Panc1 (cell line): ENCODE measurements at regions not wholly inside any gene's neighbourhood (a gene's known extent, or its start where the extent isn't known, plus 50 kb on each side); places are given as distances from the start of the nearest gene placed in this dataset.

Experiments
- ATAC-seq: fragments of 200-7000 bp; cut with Tn5 transposase; 2 replicates; pipeline ENCODE4 v1.9.1; 2020; ENCODE audit warnings: mild to moderate bottlenecking, moderate library complexity
- BruUV-seq: library from RNA; stranded (reverse); fragments of 400-500 nt; replicated peaks from 2 replicates; lab custom pipeline; 2021; lab: Mats Ljungman, UMichigan
- CTCF ChIA-PET: fragments of 300-600 bp; sonication (Branson Sonifier 250); formaldehyde crosslinking; loops from one replicate; lab custom pipeline; 2022; ENCODE audit warnings: antibody characterized with exemption; lab: Charles Lee
- POLR2A ChIA-PET: fragments of 300-600 bp; sonication (Branson Sonifier 250); formaldehyde crosslinking; loops from one replicate; lab custom pipeline; 2022; ENCODE audit warnings: antibody characterized with exemption; lab: Charles Lee
- DNase-seq: peaks from one replicate; pipeline ENCODE4 v3.0.0-alpha.2; 2010; ENCODE audit warnings: low read depth, low spot score
- H3K27ac ChIP-seq: 2 replicates; pipeline ENCODE4 v1.5.1; 2011; ENCODE audit warnings: mild to moderate bottlenecking, low read length, inconsistent platforms
- H3K27me3 ChIP-seq: fragments of 200-500 bp; sonication (Bioruptor generic); 2 replicates; pipeline ENCODE4 v1.6.0; 2014; ENCODE audit warnings: low read length, inconsistent platforms; ENCODE audit not compliant: control insufficient read depth, insufficient read depth
- H3K36me3 ChIP-seq: fragments of 200-500 bp; sonication (Bioruptor generic); 2 replicates; pipeline ENCODE4 v1.5.1; 2014; ENCODE audit warnings: inconsistent platforms, mild to moderate bottlenecking, low read length, moderate library complexity; ENCODE audit not compliant: control insufficient read depth, insufficient read depth
- H3K4me1 ChIP-seq: 2 replicates; pipeline ENCODE4 v1.5.1; 2011; ENCODE audit warnings: inconsistent platforms, mild to moderate bottlenecking, low read length, moderate library complexity; ENCODE audit not compliant: control insufficient read depth, insufficient read depth
- H3K4me3 ChIP-seq, 2 experiments: 2 replicates each; pipeline ENCODE4 v1.5.1; 2011 to 2012; ENCODE audit warnings: low read depth in 2 of 2, low read length in 2 of 2, mild to moderate bottlenecking in 2 of 2, inconsistent platforms in 1 of 2, moderate library complexity in 1 of 2
- H3K9me3 ChIP-seq: fragments of 200-500 bp; sonication (Bioruptor generic); 2 replicates; pipeline ENCODE4 v1.5.1; 2014; ENCODE audit warnings: low read depth, mild to moderate bottlenecking, inconsistent platforms, low read length, moderate library complexity; ENCODE audit not compliant: control insufficient read depth, insufficient read depth
- POLR2AphosphoS5 ChIP-seq: IDR thresholded peaks from 2 replicates; pipeline ENCODE4 v1.6.1; 2012; ENCODE audit warnings: mild to moderate bottlenecking, low read depth, low read length, moderate library complexity
- SIN3A ChIP-seq: IDR thresholded peaks from 2 replicates; pipeline ENCODE4 v1.6.1; 2012; ENCODE audit warnings: low read depth, mild to moderate bottlenecking, low read length, moderate library complexity, borderline replicate concordance; ENCODE audit not compliant: insufficient read depth
- TCF7L2 ChIP-seq: IDR thresholded peaks from 2 replicates; pipeline ENCODE4 v1.6.1; 2011; ENCODE audit warnings: mild to moderate bottlenecking, low read depth, low read length, inconsistent platforms
- in situ Hi-C: cut with HindIII; loops from 2 replicates; pipeline ENCODE4 v1.10.0; 2016; ENCODE audit warnings: low sequenced_read_pairs, low pct_unique_long_range_greater_than_20kb
- intact Hi-C: fragments of 100-400 bp; cut with micrococcal nuclease; formaldehyde crosslinking; loops from one replicate; pipeline ENCODE4 v1.10.0; 2022; ENCODE audit not compliant: unreplicated experiment
- TF ChIP-seq, protein P1 (sequence below): fragments of 450-650 bp; IDR thresholded peaks from 2 replicates; pipeline ENCODE4 v1.5.1; 2017; ENCODE audit warnings: mild to moderate bottlenecking
- TF ChIP-seq, protein P2 (sequence below), 2 experiments: IDR thresholded peaks; 2 replicates each; pipeline ENCODE4 v1.6.1; 2011 to 2012; ENCODE audit warnings: low read depth in 2 of 2, control low read depth in 1 of 2, low read length in 1 of 2, mild to moderate bottlenecking in 1 of 2, moderate library complexity in 1 of 2; ENCODE audit not compliant: insufficient read depth in 1 of 2

DNA sequence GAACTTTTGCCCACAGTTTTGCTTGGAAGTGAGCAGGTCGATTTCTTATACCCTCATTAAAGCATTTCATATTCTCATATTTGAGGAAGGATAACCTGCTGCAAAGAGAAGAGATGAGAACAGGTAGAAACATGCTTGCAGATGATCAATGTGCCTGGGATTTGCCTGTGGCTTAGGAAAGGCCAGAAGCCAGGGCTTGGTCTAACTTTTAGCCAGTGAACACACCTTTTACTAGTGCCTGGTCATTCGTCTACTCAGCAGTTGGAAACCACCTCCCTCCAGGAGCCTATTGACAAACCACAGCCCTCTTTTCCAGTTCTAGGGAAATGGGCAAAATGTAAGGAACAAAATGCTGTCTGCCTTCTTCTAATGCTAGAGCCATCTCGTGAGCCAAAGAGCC, 518.3 kb downstream of the ADRA2A start:
- CTCF ChIA-PET = no interaction called here
- Histone ChIP-seq H3K36me3 (no peaks in the 10 kb centered on the region), H3K27ac (no peak overlapping the region), H3K4me3 (no peak overlapping the region), H3K9me3 (no peaks in the 10 kb centered on the region), H3K4me1 (no peaks in the 10 kb centered on the region), H3K27me3 (no peaks in the 10 kb centered on the region)
- in situ Hi-C loops = no loop called here
- no TSS peak for BruUV-seq
- ATAC-seq = no peak
- no peak for DNase-seq
- POLR2A ChIA-PET = no interaction called here
- TF ChIP-seq, protein P1, sequence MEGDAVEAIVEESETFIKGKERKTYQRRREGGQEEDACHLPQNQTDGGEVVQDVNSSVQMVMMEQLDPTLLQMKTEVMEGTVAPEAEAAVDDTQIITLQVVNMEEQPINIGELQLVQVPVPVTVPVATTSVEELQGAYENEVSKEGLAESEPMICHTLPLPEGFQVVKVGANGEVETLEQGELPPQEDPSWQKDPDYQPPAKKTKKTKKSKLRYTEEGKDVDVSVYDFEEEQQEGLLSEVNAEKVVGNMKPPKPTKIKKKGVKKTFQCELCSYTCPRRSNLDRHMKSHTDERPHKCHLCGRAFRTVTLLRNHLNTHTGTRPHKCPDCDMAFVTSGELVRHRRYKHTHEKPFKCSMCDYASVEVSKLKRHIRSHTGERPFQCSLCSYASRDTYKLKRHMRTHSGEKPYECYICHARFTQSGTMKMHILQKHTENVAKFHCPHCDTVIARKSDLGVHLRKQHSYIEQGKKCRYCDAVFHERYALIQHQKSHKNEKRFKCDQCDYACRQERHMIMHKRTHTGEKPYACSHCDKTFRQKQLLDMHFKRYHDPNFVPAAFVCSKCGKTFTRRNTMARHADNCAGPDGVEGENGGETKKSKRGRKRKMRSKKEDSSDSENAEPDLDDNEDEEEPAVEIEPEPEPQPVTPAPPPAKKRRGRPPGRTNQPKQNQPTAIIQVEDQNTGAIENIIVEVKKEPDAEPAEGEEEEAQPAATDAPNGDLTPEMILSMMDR = no peak
- TF ChIP-seq, protein P2, sequence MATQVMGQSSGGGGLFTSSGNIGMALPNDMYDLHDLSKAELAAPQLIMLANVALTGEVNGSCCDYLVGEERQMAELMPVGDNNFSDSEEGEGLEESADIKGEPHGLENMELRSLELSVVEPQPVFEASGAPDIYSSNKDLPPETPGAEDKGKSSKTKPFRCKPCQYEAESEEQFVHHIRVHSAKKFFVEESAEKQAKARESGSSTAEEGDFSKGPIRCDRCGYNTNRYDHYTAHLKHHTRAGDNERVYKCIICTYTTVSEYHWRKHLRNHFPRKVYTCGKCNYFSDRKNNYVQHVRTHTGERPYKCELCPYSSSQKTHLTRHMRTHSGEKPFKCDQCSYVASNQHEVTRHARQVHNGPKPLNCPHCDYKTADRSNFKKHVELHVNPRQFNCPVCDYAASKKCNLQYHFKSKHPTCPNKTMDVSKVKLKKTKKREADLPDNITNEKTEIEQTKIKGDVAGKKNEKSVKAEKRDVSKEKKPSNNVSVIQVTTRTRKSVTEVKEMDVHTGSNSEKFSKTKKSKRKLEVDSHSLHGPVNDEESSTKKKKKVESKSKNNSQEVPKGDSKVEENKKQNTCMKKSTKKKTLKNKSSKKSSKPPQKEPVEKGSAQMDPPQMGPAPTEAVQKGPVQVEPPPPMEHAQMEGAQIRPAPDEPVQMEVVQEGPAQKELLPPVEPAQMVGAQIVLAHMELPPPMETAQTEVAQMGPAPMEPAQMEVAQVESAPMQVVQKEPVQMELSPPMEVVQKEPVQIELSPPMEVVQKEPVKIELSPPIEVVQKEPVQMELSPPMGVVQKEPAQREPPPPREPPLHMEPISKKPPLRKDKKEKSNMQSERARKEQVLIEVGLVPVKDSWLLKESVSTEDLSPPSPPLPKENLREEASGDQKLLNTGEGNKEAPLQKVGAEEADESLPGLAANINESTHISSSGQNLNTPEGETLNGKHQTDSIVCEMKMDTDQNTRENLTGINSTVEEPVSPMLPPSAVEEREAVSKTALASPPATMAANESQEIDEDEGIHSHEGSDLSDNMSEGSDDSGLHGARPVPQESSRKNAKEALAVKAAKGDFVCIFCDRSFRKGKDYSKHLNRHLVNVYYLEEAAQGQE (IDR thresholded peaks at IDR 0.05; ENCODE audit: insufficient read depth in 1 of 2, low read depth in 2 of 2, low read length in 1 of 2) = no peak
- no peak for TF ChIP-seq SIN3A
- no peak for TF ChIP-seq POLR2AphosphoS5
- TF ChIP-seq TCF7L2 = no peak
- intact Hi-C loops = loop anchor here (5.0 to 10.0 kb wide), 2 partner anchors 520 to 848 kb away; partner anchors contain the start of gene ADRA2A

- ChIA-PET CTCF (interaction anchor here (0.6 kb wide), 2 partner anchors 102 to 543 kb away, joined by 3 to 5 read pairs; no protein-coding TSS in a partner anchor), POLR2A (no interaction called here)
- BruUV-seq = no TSS peak
- intact Hi-C loops (loop anchor here (5.0 to 10.0 kb wide), 2 partner anchors 524 to 851 kb away; partner anchors contain the start of gene ADRA2A), in situ Hi-C loops (no loop called here)
- TF ChIP-seq, protein P1 = peak; percentile 78
- TF ChIP-seq SIN3A = no peak
- peak; percentile 18 for DNase-seq
- no peaks in the 10 kb centered on the region for H3K9me3 ChIP-seq
- H3K36me3 ChIP-seq = no peaks in the 10 kb centered on the region
- ATAC-seq = peak; percentile 92
- H3K27ac ChIP-seq = no peak overlapping the region
- no peaks in the 10 kb centered on the region for H3K27me3 ChIP-seq
- H3K4me3 ChIP-seq = no peak overlapping the region
- H3K4me1 ChIP-seq = no peaks in the 10 kb centered on the region
Observed at GRCh38 chr10:111598433-111599059, 521.7 kb downstream of the ADRA2A start.
